ENCODE measurements at regions not wholly inside any gene's neighbourhood (a gene's known extent, or its start where the extent isn't known, plus 50 kb on each side); places are given as distances from the start of the nearest gene placed in this dataset.
A peak's percentile ranks its signal among the peaks of the same experiment; 100 is the strongest.

DNA sequence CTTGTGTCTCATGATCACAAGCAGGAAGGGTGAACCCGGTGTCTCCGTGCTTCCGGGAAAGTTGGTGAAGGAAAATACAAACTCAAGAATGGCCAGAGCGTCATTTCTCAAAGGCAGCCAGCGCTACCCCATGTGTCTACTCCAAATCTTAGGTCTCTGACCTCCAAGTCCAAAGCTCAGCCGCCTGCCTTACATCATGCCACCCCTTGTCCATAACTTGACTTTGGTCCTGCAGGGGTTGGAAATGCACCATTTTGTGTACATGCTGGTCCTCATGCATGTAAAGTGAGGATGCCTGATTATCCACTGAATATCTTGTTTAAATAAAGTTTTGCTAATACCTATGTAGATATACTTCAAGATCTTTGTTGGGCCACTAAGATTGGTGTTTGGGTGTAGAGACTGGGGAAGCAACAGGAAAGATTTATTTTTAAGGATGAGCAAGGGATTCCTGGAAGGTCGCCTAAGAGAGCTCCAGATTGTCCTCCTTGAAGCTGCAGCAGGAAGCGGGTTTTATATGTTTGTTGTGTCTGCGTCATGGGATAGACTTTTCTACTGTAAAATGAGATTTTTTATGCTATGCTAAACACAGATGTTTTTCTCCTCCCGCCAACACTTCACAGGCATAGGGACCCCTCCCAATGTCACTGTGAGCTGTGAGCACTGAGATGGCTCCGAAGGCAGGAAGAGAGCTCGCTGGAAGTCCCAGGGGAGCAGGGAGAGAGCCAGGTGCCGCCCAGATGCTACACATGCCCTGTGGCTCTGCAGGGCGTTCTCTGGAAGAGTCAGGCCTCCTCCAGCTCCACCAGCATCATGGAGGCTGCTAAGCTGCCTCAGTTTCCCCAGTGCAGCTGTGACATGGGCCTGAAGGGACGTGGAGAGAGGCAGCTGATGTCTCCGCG lies 176.2 kb upstream of the HDAC4 start:
- TF ChIP-seq, protein P1, sequence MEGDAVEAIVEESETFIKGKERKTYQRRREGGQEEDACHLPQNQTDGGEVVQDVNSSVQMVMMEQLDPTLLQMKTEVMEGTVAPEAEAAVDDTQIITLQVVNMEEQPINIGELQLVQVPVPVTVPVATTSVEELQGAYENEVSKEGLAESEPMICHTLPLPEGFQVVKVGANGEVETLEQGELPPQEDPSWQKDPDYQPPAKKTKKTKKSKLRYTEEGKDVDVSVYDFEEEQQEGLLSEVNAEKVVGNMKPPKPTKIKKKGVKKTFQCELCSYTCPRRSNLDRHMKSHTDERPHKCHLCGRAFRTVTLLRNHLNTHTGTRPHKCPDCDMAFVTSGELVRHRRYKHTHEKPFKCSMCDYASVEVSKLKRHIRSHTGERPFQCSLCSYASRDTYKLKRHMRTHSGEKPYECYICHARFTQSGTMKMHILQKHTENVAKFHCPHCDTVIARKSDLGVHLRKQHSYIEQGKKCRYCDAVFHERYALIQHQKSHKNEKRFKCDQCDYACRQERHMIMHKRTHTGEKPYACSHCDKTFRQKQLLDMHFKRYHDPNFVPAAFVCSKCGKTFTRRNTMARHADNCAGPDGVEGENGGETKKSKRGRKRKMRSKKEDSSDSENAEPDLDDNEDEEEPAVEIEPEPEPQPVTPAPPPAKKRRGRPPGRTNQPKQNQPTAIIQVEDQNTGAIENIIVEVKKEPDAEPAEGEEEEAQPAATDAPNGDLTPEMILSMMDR (IDR thresholded peaks at IDR 0.05) = no peak
- peak; percentile 20 for DNase-seq (ENCODE audit: low spot score)

DNA sequence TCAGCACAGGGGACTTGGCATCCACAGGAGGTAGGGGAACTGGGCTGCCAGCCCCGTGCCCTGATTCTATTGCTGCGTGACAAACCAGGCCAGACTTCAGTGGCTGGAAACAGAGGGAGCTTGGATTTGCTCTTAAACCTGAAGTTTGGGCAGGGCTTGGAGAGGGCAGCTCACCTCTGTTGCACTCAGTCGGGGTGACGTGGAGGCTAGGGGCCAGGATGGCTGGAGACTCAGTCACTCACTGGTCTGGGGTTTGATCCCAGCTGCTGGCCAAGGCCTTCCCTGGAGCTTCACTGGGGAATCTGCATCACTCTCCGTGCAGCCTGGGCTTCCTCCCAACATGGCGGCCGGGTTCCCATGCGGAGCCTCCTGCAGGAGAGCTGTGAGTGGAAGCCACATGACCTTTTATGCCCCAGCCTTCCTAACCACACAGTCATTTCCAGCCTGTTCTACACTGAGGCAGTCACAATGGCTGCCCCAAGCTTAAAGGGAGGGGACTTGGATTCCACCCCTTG lies 175.2 kb upstream of the HDAC4 start:
- DNase-seq (ENCODE audit: low spot score) (peak; percentile 10), ATAC-seq (ENCODE audit: low FRiP score) (no peak)
- TF ChIP-seq, protein P1 (IDR thresholded peaks at IDR 0.05) = no peak

More for the DNA sequence above, 176.2 kb upstream of the HDAC4 start:
- ATAC-seq (ENCODE audit: low FRiP score) = no peak

DNA sequence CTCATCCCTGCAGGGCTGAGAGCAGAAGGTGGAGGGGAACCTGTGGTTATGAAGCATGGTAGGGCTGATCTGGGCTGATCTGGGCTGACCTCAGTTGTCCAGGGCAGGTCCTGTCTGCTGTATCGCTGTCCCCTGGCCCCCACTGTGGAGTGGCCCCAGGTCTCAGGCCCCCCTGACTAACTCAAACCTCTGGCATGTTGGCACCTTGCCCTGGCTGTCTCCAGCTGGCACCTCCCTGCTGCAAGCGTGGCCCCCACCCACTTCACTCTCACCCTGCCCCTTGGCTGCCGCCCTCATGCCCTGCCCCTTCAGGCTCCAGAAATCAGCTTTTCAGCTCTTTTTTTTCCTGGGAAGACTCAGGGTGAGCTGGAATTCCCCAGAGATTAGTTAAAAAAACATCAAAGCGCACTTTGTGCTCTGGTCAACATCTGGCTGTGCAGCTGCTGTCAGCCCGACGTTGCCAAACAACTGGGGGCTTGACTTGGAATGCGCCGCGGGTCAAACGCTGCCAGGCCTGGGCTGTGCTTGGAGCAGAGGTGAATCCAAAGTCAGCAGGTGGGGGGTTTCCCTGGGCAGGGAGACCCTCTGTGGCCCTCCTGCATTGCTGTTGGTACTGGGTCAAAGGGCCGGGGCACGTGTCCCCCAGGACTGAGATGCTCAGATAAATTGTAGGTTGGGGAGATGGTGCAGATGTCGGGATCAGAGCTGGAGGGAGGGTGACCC lies 173.8 kb upstream of the HDAC4 start:
- DNase-seq (ENCODE audit: low spot score) = peak; percentile 24
- TF ChIP-seq, protein P1 (IDR thresholded peaks at IDR 0.05) = no peak
- ATAC-seq (ENCODE audit: low FRiP score) = peak; percentile 82

DNA sequence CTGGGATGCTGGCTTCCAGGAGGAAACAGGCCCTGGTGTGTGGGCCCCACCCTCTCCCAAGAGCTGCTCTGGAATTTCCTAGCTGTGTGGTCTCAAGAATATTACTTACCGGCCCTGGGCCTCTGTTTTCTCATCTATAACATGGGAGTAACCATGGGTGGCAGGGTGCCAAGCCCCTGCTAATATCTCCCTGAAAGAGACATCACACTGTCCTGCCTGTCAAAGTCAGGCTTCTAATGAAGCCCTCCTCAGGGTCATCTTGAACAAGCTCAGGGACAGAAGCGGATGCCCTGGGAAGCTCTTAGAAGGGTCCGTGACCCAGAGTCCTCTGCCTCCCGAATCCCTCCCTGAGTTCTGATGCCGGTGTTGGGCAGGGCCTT lies 173.2 kb upstream of the HDAC4 start:
- TF ChIP-seq, protein P1 (IDR thresholded peaks at IDR 0.05) = no peak
- peak; percentile 23 for DNase-seq (ENCODE audit: low spot score)
- ATAC-seq (ENCODE audit: low FRiP score) = no peak

DNA sequence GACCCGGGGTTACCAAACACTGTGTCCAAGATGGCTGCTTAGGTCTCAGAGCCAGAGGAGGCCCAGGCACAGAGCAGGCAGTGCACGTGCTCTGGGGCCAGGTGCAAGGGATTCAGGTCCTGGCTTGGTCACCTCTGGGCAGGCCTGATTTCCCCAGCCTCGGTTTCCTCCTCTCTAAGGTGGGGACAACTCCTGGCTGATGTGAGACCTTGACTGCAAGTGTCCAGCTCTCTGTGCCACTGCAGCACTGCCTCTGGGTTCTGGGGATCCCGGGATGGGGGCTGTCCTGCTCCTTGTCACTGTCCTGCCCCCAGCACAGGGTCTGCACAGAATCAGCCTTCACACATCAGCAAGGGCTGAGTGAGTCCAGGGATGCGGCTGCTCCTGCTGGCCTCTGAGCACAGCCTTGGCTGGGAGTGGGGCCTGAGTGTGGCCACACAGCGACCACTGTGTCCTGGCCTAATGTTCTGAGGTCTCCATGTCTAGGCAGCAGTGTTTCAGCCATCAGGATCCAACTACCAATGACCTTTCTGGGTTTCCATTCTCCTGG lies 170.2 kb upstream of the HDAC4 start:
- DNase-seq (ENCODE audit: low spot score) (peak; percentile 14), ATAC-seq (ENCODE audit: low FRiP score) (no peak)
- TF ChIP-seq, protein P1 (IDR thresholded peaks at IDR 0.05) = no peak

DNA sequence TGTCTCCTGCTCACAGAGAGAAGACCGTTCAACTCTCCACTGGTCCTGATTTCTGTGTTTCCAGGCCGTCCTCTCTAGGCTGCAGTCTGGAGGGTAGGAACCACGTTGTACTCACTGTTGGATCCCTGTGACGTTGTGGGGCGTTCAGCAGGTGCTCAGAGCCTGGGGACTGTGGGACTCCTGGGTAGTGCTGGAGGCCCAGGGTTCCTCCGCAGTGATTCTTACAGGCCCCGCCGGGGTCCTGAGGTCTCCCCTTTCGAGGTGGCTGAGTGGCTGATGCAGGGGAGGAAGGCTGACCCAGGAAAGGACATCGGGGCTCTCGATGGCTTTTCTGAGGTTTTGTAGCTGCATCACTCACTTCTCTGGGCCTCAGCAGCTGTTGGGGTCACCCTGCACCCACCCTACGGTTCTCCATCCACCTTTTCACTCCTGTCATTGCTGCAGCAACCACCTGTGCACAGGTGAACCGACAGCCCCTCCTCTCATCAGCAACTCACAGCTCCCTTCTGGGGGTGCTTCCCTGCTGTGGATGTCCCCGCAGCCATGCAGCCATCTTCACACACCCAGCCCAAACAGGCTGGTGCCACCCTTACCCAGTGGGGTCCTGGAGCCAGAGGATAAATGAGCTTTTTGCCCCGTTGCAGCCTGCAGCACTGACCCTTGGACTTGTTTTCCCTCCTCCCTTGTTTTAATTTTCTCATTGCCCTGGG lies 169.6 kb upstream of the HDAC4 start:
- DNase-seq (ENCODE audit: low spot score) (peak; percentile 3), ATAC-seq (ENCODE audit: low FRiP score) (no peak)
- TF ChIP-seq, protein P1 (IDR thresholded peaks at IDR 0.05) = no peak

Data from omental fat pad (tissue), 3 donors.